IgD-negative memory B cell (primary cell): ENCODE measurements at regions not wholly inside any gene's neighbourhood (a gene's known extent, or its start where the extent isn't known, plus 50 kb on each side); places are given as distances from the start of the nearest gene placed in this dataset.

ENCODE experiments used
- H3K27ac Mint-ChIP-seq, 3 donors: one replicate each; pipeline ENCODE4 v1.8.0; 2020 to 2022; ENCODE audit warnings: mild to moderate bottlenecking in 3 of 3, mixed read lengths in 3 of 3, moderate library complexity in 1 of 3
- H3K27me3 Mint-ChIP-seq: one replicate; pipeline ENCODE4 v1.8.0; 2021; ENCODE audit warnings: mixed read lengths
- H3K36me3 Mint-ChIP-seq: one replicate; pipeline ENCODE4 v1.8.0; 2020; ENCODE audit warnings: mild to moderate bottlenecking, mixed read lengths
- H3K4me1 Mint-ChIP-seq, 3 donors: one replicate each; pipeline ENCODE4 v1.8.0; 2020 to 2022; ENCODE audit warnings: mixed read lengths in 3 of 3, mild to moderate bottlenecking in 1 of 3
- H3K4me3 Mint-ChIP-seq, 4 donors: one replicate each; pipeline ENCODE4 v1.8.0; 2020 to 2022; ENCODE audit warnings: mild to moderate bottlenecking in 4 of 4, mixed read lengths in 4 of 4, moderate library complexity in 3 of 4
- H3K9me3 Mint-ChIP-seq, 3 donors: one replicate each; pipeline ENCODE4 v1.8.0; 2020 to 2021; ENCODE audit warnings: mixed read lengths in 3 of 3, mild to moderate bottlenecking in 1 of 3

GRCh38 chr1:201672685-201673084, 133.8 kb downstream of the NAV1 start:
- Mint-ChIP-seq H3K27ac (no peak overlapping the region), H3K4me1 (peaks cover 0 to 1% (median 0%) of the 10 kb centered on the region in 3 donors), H3K9me3 (peaks cover 0 to 4% (median 0%) of the 10 kb centered on the region in 3 donors), H3K27me3 (peaks cover 10% of the 10 kb centered on the region), H3K36me3 (peaks cover 10% of the 10 kb centered on the region), H3K4me3 (no peak overlapping the region)

- Mint-ChIP-seq H3K4me3 (no peak overlapping the region), H3K27ac (no peak overlapping the region)
Measured at GRCh38 chr1:201673093-201673492, 134.2 kb downstream of the NAV1 start.

GRCh38 chr1:201673915-201674314, 135.0 kb downstream of the NAV1 start:
- Mint-ChIP-seq H3K4me3 (no peak overlapping the region), H3K27me3 (peaks cover 13% of the 10 kb centered on the region), H3K27ac (no peak overlapping the region), H3K36me3 (peaks cover 10% of the 10 kb centered on the region), H3K4me1 (peaks cover 0 to 1% (median 0%) of the 10 kb centered on the region in 3 donors), H3K9me3 (peaks cover 0 to 4% (median 0%) of the 10 kb centered on the region in 3 donors)

More at GRCh38 chr1:201673093-201673492, 134.2 kb downstream of the NAV1 start:
- Mint-ChIP-seq H3K36me3 (peaks cover 10% of the 10 kb centered on the region), H3K9me3 (peaks cover 0 to 4% (median 0%) of the 10 kb centered on the region in 3 donors), H3K27me3 (peaks cover 10% of the 10 kb centered on the region), H3K4me1 (peaks cover 0 to 1% (median 0%) of the 10 kb centered on the region in 3 donors)

DNA sequence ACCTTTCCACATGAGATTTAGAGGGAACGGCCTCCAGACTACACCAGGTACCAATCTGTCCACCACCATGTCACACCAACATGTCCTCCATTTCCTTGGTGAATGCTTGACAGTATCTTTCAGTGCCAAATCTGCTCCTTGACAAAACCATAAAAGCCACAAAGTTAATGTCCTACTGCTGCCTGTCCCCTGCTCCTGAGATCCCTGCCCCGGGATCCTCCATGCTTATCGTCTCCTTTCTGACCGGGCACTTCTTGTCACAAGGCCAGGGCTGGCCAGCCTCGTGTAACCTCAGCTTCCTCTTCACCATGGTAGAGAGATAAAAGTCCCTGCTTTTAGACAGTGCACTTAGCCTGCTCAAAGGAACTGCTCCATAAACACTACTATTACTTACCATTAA, 136.2 kb downstream of the NAV1 start:
- Mint-ChIP-seq H3K4me1 (peaks cover 0 to 3% (median 0%) of the 10 kb centered on the region in 3 donors), H3K27me3 (peaks cover 14% of the 10 kb centered on the region), H3K27ac (no peak overlapping the region), H3K9me3 (peaks cover 0 to 3% (median 0%) of the 10 kb centered on the region in 3 donors), H3K36me3 (peaks cover 4% of the 10 kb centered on the region), H3K4me3 (no peak overlapping the region)

GRCh38 chr1:201676197-201676596, 137.3 kb downstream of the NAV1 start:
- H3K36me3 Mint-ChIP-seq: peaks cover 4% of the 10 kb centered on the region
- H3K4me3 Mint-ChIP-seq: no peak overlapping the region
- peaks cover 0 to 3% (median 0%) of the 10 kb centered on the region in 3 donors for H3K9me3 Mint-ChIP-seq
- no peak overlapping the region for H3K27ac Mint-ChIP-seq
- peaks cover 14% of the 10 kb centered on the region for H3K27me3 Mint-ChIP-seq
- H3K4me1 Mint-ChIP-seq: peaks cover 0 to 3% (median 0%) of the 10 kb centered on the region in 3 donors

DNA sequence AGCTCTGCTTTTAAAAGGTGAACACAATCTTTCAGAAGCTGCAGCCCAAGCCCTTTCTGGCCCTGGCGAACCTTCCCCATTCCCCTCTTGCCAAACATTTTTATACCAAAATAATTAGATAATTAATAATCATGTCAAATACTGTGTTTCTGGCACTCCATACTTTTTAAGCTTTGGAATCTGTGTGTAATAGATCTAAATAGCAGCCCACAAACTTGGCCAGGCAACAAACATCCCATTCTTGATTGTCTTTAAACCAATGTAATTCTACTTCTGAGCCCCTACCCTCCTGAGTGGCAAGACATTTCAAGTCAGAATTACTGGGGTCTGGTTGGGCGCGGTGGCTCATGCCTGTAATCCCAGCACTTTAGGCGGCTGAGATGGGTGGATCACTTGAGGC, 137.7 kb downstream of the NAV1 start:
- peaks cover 0 to 3% (median 0%) of the 10 kb centered on the region in 3 donors for H3K9me3 Mint-ChIP-seq
- H3K27ac Mint-ChIP-seq: no peak overlapping the region
- peaks cover 0 to 3% (median 0%) of the 10 kb centered on the region in 3 donors for H3K4me1 Mint-ChIP-seq
- peaks cover 4% of the 10 kb centered on the region for H3K36me3 Mint-ChIP-seq
- peaks cover 14% of the 10 kb centered on the region for H3K27me3 Mint-ChIP-seq
- no peak overlapping the region for H3K4me3 Mint-ChIP-seq

DNA sequence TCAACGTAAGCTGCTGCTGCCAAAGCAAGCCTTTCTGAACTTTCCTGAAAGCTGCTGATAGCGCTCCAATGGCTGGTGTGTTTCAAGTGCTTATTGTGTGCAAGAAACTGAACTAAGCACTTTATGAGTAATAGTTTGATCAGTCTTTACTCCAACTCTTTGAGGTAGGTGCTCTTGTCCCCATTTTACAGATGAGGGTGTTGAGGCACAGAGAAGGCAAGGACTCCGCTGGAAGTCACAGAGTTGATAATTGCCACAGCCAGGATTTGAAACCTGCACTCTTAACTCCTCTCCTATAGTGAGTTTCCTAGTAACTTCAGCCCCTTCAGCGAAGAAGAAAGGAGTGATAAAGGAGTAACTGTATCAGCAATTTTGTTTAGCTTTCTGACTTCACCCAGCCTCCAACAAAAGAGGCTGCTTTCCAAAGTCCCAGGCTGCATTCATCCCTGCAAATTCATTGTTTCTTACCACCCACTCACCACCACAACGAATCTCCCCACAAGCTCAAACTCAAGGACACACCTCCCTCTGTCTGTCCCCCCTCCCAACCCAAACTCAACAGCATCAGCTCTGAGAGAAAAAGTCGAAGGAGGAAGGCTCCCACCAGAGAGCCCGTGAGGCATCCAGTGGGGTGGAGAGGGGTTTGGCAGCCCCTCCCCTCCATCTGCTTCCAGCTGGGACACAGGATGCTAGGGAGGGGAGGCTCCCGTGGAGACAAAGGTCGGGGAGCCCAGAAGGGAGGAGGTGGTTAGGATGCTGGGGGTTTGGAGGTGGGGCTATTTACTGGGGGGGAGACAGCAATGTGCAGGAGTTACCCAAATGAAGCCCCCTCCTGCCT, 139.6 kb downstream of the NAV1 start:
- peaks cover 4% of the 10 kb centered on the region for H3K36me3 Mint-ChIP-seq
- H3K4me1 Mint-ChIP-seq: peaks cover 0 to 3% (median 0%) of the 10 kb centered on the region in 3 donors
- no peak overlapping the region for H3K27ac Mint-ChIP-seq

GRCh38 chr1:201681375-201681774, 142.4 kb downstream of the NAV1 start:
- no peak overlapping the region for H3K27ac Mint-ChIP-seq

More for the DNA sequence above, 139.6 kb downstream of the NAV1 start:
- Mint-ChIP-seq H3K9me3 (peaks cover 0 to 3% (median 0%) of the 10 kb centered on the region in 3 donors), H3K27me3 (peaks cover 13% of the 10 kb centered on the region), H3K4me3 (no peak overlapping the region)

DNA sequence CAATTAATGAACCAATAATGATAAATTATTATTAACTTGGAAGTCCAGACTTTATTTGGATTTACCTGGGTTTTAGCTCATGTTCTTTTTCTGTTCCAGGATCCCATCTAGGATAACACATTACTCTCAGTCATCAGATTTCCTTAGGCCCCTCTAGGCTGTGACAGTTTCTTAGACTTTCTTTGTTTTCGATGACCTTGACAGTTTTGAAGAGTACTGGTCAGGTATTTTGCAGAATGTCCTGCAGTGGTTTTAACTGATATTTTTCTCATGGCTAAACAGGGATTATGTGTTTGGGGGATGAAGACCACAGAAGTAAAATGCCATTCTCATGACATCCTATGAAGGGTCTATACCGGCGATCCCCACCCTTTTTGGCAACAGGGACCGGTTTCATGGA, 144.0 kb downstream of the NAV1 start:
- Mint-ChIP-seq H3K36me3 (peaks cover 2% of the 10 kb centered on the region), H3K4me3 (no peak overlapping the region), H3K27me3 (peaks cover 12% of the 10 kb centered on the region), H3K9me3 (peaks cover 0 to 3% (median 0%) of the 10 kb centered on the region in 3 donors), H3K27ac (no peak overlapping the region), H3K4me1 (peaks cover 0 to 2% (median 0%) of the 10 kb centered on the region in 3 donors)

More at GRCh38 chr1:201681375-201681774, 142.4 kb downstream of the NAV1 start:
- Mint-ChIP-seq H3K9me3 (peaks cover 0 to 3% (median 0%) of the 10 kb centered on the region in 3 donors), H3K36me3 (peaks cover 5% of the 10 kb centered on the region), H3K4me3 (no peak overlapping the region), H3K4me1 (peaks cover 0 to 2% (median 0%) of the 10 kb centered on the region in 3 donors), H3K27me3 (peaks cover 12% of the 10 kb centered on the region)

DNA sequence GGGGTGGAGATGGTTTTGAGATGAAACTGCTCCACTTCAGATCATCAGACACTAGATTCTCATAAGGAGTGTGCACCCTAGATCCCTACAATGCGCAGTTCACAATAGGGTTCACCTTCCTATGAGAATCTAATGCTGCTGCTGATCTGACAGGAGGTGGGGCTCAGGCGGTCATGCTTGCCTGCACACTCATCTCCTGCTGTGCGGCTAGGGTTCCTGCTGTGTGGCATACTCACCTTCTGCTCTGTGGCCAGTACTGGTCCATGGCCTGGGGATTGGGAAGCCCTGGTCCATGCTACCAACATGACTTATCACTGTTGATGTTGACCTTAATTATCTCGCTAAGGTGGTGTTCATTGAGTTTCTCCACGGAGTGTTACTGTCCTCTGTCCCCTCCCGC, 144.5 kb downstream of the NAV1 start:
- H3K36me3 Mint-ChIP-seq: peaks cover 2% of the 10 kb centered on the region
- peaks cover 12% of the 10 kb centered on the region for H3K27me3 Mint-ChIP-seq
- no peak overlapping the region for H3K27ac Mint-ChIP-seq
- H3K4me1 Mint-ChIP-seq: peaks cover 0 to 2% (median 0%) of the 10 kb centered on the region in 3 donors
- H3K4me3 Mint-ChIP-seq: no peak overlapping the region
- peaks cover 0 to 3% (median 0%) of the 10 kb centered on the region in 3 donors for H3K9me3 Mint-ChIP-seq

- Mint-ChIP-seq H3K4me1 (no peaks in the 10 kb centered on the region), H3K27me3 (peaks cover 8% of the 10 kb centered on the region), H3K4me3 (no peak overlapping the region), H3K36me3 (peaks cover 2% of the 10 kb centered on the region), H3K9me3 (no peaks in the 10 kb centered on the region), H3K27ac (no peak overlapping the region)
Measured at GRCh38 chr1:201685485-201685884, 143.5 kb upstream of the IPO9 start.

DNA sequence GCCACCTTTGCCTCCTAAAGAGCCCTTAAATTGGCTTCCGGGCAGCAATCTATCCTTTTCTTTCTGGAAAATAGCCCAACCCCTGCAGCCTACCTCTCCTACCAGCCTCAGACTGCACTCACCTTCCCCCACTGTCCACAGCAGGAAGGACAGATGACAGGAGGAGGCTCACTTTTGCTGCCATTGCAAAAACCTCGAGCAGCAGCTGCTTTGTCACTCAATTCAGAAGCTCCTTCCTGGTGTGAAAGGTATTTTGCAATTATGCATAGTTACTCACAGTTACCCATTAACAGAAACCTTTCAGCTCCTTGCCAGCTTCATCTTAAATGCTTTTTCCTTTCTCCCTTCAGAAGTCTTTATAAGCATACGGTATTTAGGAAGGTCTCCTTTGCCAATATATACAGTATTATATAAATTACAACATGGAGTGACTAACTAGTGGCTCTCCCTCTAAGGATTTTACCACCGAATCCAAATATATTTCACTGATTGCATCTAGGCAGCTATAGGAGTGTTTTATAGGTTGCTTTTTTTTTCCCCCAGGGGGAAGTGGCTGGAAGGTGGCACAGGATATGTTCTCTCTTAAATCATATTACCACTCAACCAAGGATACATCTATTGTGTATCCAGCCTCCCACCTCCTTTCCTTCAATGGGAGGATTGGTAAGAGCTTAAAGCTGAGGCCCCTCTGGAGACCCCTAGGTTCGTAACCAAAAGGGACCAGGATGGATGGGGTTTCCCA, 142.1 kb upstream of the IPO9 start:
- no peak overlapping the region for H3K27ac Mint-ChIP-seq
- no peak overlapping the region for H3K4me3 Mint-ChIP-seq
- peaks cover 2% of the 10 kb centered on the region for H3K36me3 Mint-ChIP-seq
- peaks cover 0 to 1% (median 0%) of the 10 kb centered on the region in 3 donors for H3K4me1 Mint-ChIP-seq
- peaks cover 8% of the 10 kb centered on the region for H3K27me3 Mint-ChIP-seq
- H3K9me3 Mint-ChIP-seq: no peaks in the 10 kb centered on the region

GRCh38 chr1:201688514-201688913, 140.4 kb upstream of the IPO9 start:
- no peak overlapping the region for H3K4me3 Mint-ChIP-seq
- no peak overlapping the region for H3K27ac Mint-ChIP-seq
- peaks cover 5% of the 10 kb centered on the region for H3K27me3 Mint-ChIP-seq
- H3K4me1 Mint-ChIP-seq: peaks cover 0 to 1% (median 0%) of the 10 kb centered on the region in 3 donors
- no peaks in the 10 kb centered on the region for H3K9me3 Mint-ChIP-seq
- peaks cover 2% of the 10 kb centered on the region for H3K36me3 Mint-ChIP-seq

DNA sequence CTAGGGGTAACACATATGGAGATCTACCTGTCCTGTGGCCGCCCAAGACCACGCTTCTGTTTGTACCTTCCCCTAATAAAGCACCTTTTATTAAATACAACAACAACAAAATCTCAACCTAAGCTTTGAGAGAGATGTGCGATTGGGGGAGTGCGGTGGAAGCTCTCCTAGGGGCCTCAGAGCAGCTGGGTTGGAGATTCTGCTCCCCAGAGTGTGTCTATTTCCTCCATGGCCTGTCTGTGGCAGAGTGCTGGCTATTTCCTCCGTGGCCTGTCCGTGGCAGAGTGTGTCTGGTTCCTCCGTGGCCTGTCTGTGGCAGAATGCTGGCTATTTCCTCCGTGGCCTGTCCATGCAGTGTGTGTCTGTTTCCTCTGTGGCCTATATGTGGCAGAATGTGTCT, 139.3 kb upstream of the IPO9 start:
- Mint-ChIP-seq H3K27ac (no peak overlapping the region), H3K9me3 (no peaks in the 10 kb centered on the region), H3K4me1 (peaks cover 0 to 1% (median 0%) of the 10 kb centered on the region in 3 donors), H3K4me3 (no peak overlapping the region), H3K36me3 (no peaks in the 10 kb centered on the region), H3K27me3 (peaks cover 5% of the 10 kb centered on the region)

- H3K4me3 Mint-ChIP-seq: no peak overlapping the region
- H3K27ac Mint-ChIP-seq: no peak overlapping the region
- peaks cover 0 to 1% (median 0%) of the 10 kb centered on the region in 3 donors for H3K4me1 Mint-ChIP-seq
- H3K27me3 Mint-ChIP-seq: peaks cover 3% of the 10 kb centered on the region
- H3K9me3 Mint-ChIP-seq: no peaks in the 10 kb centered on the region
- H3K36me3 Mint-ChIP-seq: no peaks in the 10 kb centered on the region
Measured at GRCh38 chr1:201690528-201690927, 138.4 kb upstream of the IPO9 start.
